ENCODE measurements at regions not wholly inside any gene's neighbourhood (a gene's known extent, or its start where the extent isn't known, plus 50 kb on each side); places are given as distances from the start of the nearest gene placed in this dataset.

DNA sequence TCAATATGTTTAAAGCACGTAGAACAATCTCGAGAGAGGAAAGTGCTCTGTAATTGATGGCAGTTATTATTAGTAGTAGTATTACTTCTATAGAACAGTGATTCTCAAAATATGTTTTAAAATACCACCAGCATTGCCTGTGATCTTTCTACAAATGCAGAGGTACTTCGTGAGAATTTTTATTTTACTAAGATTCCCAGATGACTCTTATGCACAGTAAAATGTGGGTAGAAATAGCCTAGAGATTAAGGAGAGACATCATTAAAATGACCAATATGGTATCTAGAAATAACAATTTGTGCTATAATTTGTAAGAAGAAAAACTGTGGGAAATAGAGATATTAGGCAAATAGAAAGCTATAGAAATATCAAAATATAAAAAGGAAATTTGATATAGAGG is 157.9 kb downstream of the SUCNR1 start:
- Histone ChIP-seq H2AFZ (ENCODE audit: low read length) (no peak overlapping the region), H2BK12ac (ENCODE audit: low read depth, low read length) (no peak overlapping the region), H2BK5ac (ENCODE audit: low read depth, low read length) (no peak overlapping the region), H4K8ac (ENCODE audit: extremely low read depth, insufficient read depth, low read length) (no peak overlapping the region), H3K9ac (replicated peaks in 1 of 4; ENCODE audit: extremely low read depth in 1 of 4, low read depth in 3 of 4, low read length in 3 of 4) (no peak overlapping the region), H3K79me2 (ENCODE audit: control insufficient read depth in 1 of 2, insufficient read depth in 2 of 2, low read length in 2 of 2) (no peaks in the 10 kb centered on the region), H3K9me3 (ENCODE audit: insufficient read depth in 2 of 2, low read depth in 1 of 2, low read length in 1 of 2) (peaks cover 9 to 14% of the 10 kb centered on the region in 2 experiments; a peak in 3 of 4 replicates), H3K36me3 (ENCODE audit: control insufficient read depth in 2 of 4, insufficient read depth in 4 of 4, low read length in 3 of 4) (no peaks in the 10 kb centered on the region), H3K18ac (ENCODE audit: extremely low read depth, low read length) (no peak overlapping the region), H3K23me2 (ENCODE audit: low read depth, low read length) (no peaks in the 10 kb centered on the region), H4K5ac (ENCODE audit: insufficient read length, low read depth, low read length) (no peak overlapping the region), H3K23ac (ENCODE audit: insufficient read length) (no peak overlapping the region), H3K4me2 (ENCODE audit: insufficient read depth in 1 of 2, low read depth in 2 of 2, low read length in 2 of 2) (no peak overlapping the region), H3K27ac (ENCODE audit: low read depth, low read length) (no peak overlapping the region), H4K91ac (replicated peaks; ENCODE audit: insufficient read length, low read length) (no peak overlapping the region), H3K56ac (replicated peaks; ENCODE audit: insufficient read length, low read depth, low read length) (no peak overlapping the region), H3K4ac (replicated peaks; ENCODE audit: insufficient read length, low read depth, low read length) (no peak overlapping the region), H3K14ac (ENCODE audit: insufficient read length) (no peak overlapping the region), H4K20me1 (replicated peaks in 1 of 2; ENCODE audit: control insufficient read depth in 1 of 2, insufficient read depth in 2 of 2, low read length in 2 of 2) (no peaks in the 10 kb centered on the region), H2BK15ac (ENCODE audit: low read length) (no peak overlapping the region), H3K4me3 (ENCODE audit: extremely low read depth in 1 of 4, insufficient read depth in 2 of 4, low read depth in 3 of 4, low read length in 4 of 4) (no peak overlapping the region), H3K27me3 (replicated peaks in 1 of 4; ENCODE audit: control insufficient read depth in 3 of 4, extremely low read depth in 1 of 4, insufficient read depth in 3 of 4, low read length in 3 of 4) (no peaks in the 10 kb centered on the region), H3K4me1 (replicated peaks in 1 of 4; ENCODE audit: control insufficient read depth in 3 of 4, insufficient read depth in 4 of 4, low read length in 3 of 4) (no peaks in the 10 kb centered on the region), H2BK20ac (ENCODE audit: low read length) (no peak overlapping the region), H2AK5ac (ENCODE audit: low read depth, low read length) (no peak overlapping the region), H3K79me1 (ENCODE audit: low read depth, low read length) (no peaks in the 10 kb centered on the region), H2BK120ac (replicated peaks; ENCODE audit: low read depth, low read length) (no peak overlapping the region)
- POLR2A ChIA-PET (ENCODE audit: partially characterized antibody) = no interaction called here
- FAIRE-seq = no peak
- CTCF ChIA-PET (ENCODE audit: partially characterized antibody) = no interaction called here
- WGBS, 2 experiments (ENCODE audit: extremely low coverage in 1 of 2, insufficient coverage in 1 of 2, insufficient read length in 1 of 2, insufficient replicate concordance in 2 of 2, low coverage in 1 of 2, low lambda C conversion rate in 2 of 2, missing lambda C conversion rate in 1 of 2) = 93% methylated on average over 3 of the region's 3 CpGs; no CpG with 5 or more reads in 1 of the 2 experiments
- DNase-seq (ENCODE audit: low read depth in 1 of 2, low spot score in 2 of 2) = no peak
- TF ChIP-seq YY1 (IDR thresholded peaks at IDR 0.05; ENCODE audit: low read depth, low read length) (no peak), SP2 (IDR thresholded peaks at IDR 0.05; ENCODE audit: low read length) (no peak), CHD1 (IDR thresholded peaks at IDR 0.05; ENCODE audit: low read depth, low read length) (no peak)
